Stimulated activated CD8-positive, alpha-beta memory T cell treated with anti-CD3 and anti-CD28 coated beads, Interleukin-12 subunit alpha, Interleukin-12 subunit beta, amount 100 ng/mL, for 1 hour (primary cell): ENCODE measurements at regions not wholly inside any gene's neighbourhood (a gene's known extent, or its start where the extent isn't known, plus 50 kb on each side); places are given as distances from the start of the nearest gene placed in this dataset.
"Not testable (repeated sequence)": the region's sequence is repeated elsewhere in the genome, so short reads cannot be mapped to it uniquely, and the experiment has no call there.

ENCODE experiments used
- DNase-seq: peaks from one replicate; pipeline ENCODE4 v3.0.0-alpha.2; 2020; ENCODE audit warnings: low read depth

- no peak for DNase-seq
These were observed 379.9 kb upstream of the ACO1 start for GRCh38 chr9:32004431-32005076.

GRCh38 chr9:32010322-32010721 lies 374.1 kb upstream of the ACO1 start:
- no peak for DNase-seq

- DNase-seq = no peak
These were observed 373.4 kb upstream of the ACO1 start for GRCh38 chr9:32011049-32011448.

- DNase-seq = no peak
These were observed 368.6 kb upstream of the ACO1 start for GRCh38 chr9:32015795-32016194.

- DNase-seq = no peak
These were observed 338.9 kb upstream of the ACO1 start for GRCh38 chr9:32045513-32045912.

- no peak for DNase-seq
These were observed 317.2 kb upstream of the ACO1 start for GRCh38 chr9:32067261-32067660.

- DNase-seq = no peak
These were observed 315.2 kb upstream of the ACO1 start for GRCh38 chr9:32069169-32069813.

GRCh38 chr9:32069969-32070368 lies 314.5 kb upstream of the ACO1 start:
- DNase-seq = no peak

- DNase-seq = no peak
These were observed 311.9 kb upstream of the ACO1 start for GRCh38 chr9:32072570-32072969.

GRCh38 chr9:32092031-32092430 lies 292.4 kb upstream of the ACO1 start:
- no peak for DNase-seq

GRCh38 chr9:32117291-32117690 lies 267.2 kb upstream of the ACO1 start:
- DNase-seq = no peak

GRCh38 chr9:32128546-32128945 lies 255.9 kb upstream of the ACO1 start:
- DNase-seq = no peak

GRCh38 chr9:32130709-32131108 lies 253.7 kb upstream of the ACO1 start:
- DNase-seq = not testable (repeated sequence)

GRCh38 chr9:32136700-32137339 lies 247.6 kb upstream of the ACO1 start:
- no peak for DNase-seq

- DNase-seq = no peak
These were observed 242.4 kb upstream of the ACO1 start for GRCh38 chr9:32142074-32142473.

- DNase-seq = not testable (repeated sequence)
These were observed 235.9 kb upstream of the ACO1 start for GRCh38 chr9:32148553-32148952.

GRCh38 chr9:32161209-32161608 lies 223.2 kb upstream of the ACO1 start:
- no peak for DNase-seq

GRCh38 chr9:32161720-32162119 lies 222.7 kb upstream of the ACO1 start:
- DNase-seq = no peak

- not testable (repeated sequence) for DNase-seq
These were observed 218.1 kb upstream of the ACO1 start for GRCh38 chr9:32166316-32166715.

GRCh38 chr9:32171339-32171738 lies 213.1 kb upstream of the ACO1 start:
- DNase-seq = no peak

GRCh38 chr9:32172256-32172655 lies 212.2 kb upstream of the ACO1 start:
- DNase-seq = no peak

GRCh38 chr9:32177396-32177795 lies 207.0 kb upstream of the ACO1 start:
- DNase-seq = no peak

- DNase-seq = no peak
These were observed 203.8 kb upstream of the ACO1 start for GRCh38 chr9:32180597-32180996.

GRCh38 chr9:32200241-32200640 lies 184.2 kb upstream of the ACO1 start:
- no peak for DNase-seq
